ENCODE measurements at regions not wholly inside any gene's neighbourhood (a gene's known extent, or its start where the extent isn't known, plus 50 kb on each side); places are given as distances from the start of the nearest gene placed in this dataset.

GRCh38 chr2:16312771-16313170 lies 352.9 kb downstream of the CYRIA start:
- 24% methylated on average over 2 of the region's 2 CpGs for WGBS (ENCODE audit: low lambda C conversion rate)
- Histone ChIP-seq H3K27ac (ENCODE audit: low read depth in 2 of 2, low read length in 1 of 2) (no peak overlapping the region), H3K4me2 (no peak overlapping the region), H3K36me3 (replicated peaks in 1 of 2; ENCODE audit: control insufficient read depth in 1 of 2, insufficient read depth in 2 of 2, low read length in 1 of 2) (no peaks in the 10 kb centered on the region), H3K9ac (no peak overlapping the region), H3K4me1 (ENCODE audit: control insufficient read depth in 1 of 2, insufficient read depth in 2 of 2, low read depth in 1 of 2, low read length in 1 of 2) (no peaks in the 10 kb centered on the region; a peak in 1 of 4 replicates), H2AFZ (ENCODE audit: low read depth) (no peak overlapping the region), H3K4me3 (ENCODE audit: low read depth in 2 of 2, low read length in 1 of 2) (no peak overlapping the region), H3K27me3 (ENCODE audit: insufficient read depth) (no peaks in the 10 kb centered on the region), H3F3A (replicated peaks; ENCODE audit: insufficient read depth) (no peaks in the 10 kb centered on the region), H4K20me1 (ENCODE audit: insufficient read depth) (no peaks in the 10 kb centered on the region), H3K9me3 (peaks cover 14% of the 10 kb centered on the region; the same call in 1 of the 2 replicates), H3K9me2 (no peaks in the 10 kb centered on the region), H3K79me2 (ENCODE audit: insufficient read depth) (no peaks in the 10 kb centered on the region)
- no peak for TF ChIP-seq TCF12 (IDR thresholded peaks at IDR 0.05)
- TF ChIP-seq MEF2A (IDR thresholded peaks at IDR 0.05; ENCODE audit: borderline replicate concordance, low read depth) = no peak
- TF ChIP-seq RFX5 (IDR thresholded peaks at IDR 0.05; ENCODE audit: low read length) = no peak
- TF ChIP-seq MXI1 (IDR thresholded peaks at IDR 0.05; ENCODE audit: low read depth, low read length) = no peak
- no peak for TF ChIP-seq RAD21 (IDR thresholded peaks at IDR 0.05; ENCODE audit: low read length)
- no peak for TF ChIP-seq RCOR1 (IDR thresholded peaks at IDR 0.05; ENCODE audit: low read length)
- no peak for TF ChIP-seq ELF1 (IDR thresholded peaks at IDR 0.05)
- TF ChIP-seq SIN3A (IDR thresholded peaks at IDR 0.05; ENCODE audit: borderline replicate concordance, low read depth, low read length) = no peak
- no peak for TF ChIP-seq ZBTB33 (IDR thresholded peaks at IDR 0.05; ENCODE audit: borderline replicate concordance, low read depth)
- no peak for TF ChIP-seq TAF1 (IDR thresholded peaks at IDR 0.05; ENCODE audit: borderline replicate concordance, low read depth, low read length)
- POLR2A ChIA-PET = interaction anchor here (1.0 kb wide), 1 partner anchor 11 kb away, joined by 3 read pairs; no protein-coding TSS in a partner anchor
- CTCF ChIA-PET = interaction anchor here (0.6 to 5.3 kb wide), 6 partner anchors 9 to 373 kb away, joined by 3 to 28 read pairs (median 4); partner anchors contain the start of gene MYCN
- no peak for DNase-seq

GRCh38 chr2:16311521-16312440 lies 353.9 kb downstream of the CYRIA start:
- H2AFZ ChIP-seq (ENCODE audit: low read depth) = no peak overlapping the region
- 12% methylated on average over 8 of the region's 8 CpGs for WGBS (ENCODE audit: low lambda C conversion rate)
- CTCF ChIA-PET = interaction anchor here (0.9 to 5.3 kb wide), 7 partner anchors 8 to 372 kb away, joined by 3 to 28 read pairs (median 3); partner anchors contain the start of gene MYCN

More at GRCh38 chr2:16311521-16312440, 353.9 kb downstream of the CYRIA start:
- H4K20me1 ChIP-seq (ENCODE audit: insufficient read depth) = no peaks in the 10 kb centered on the region
- TF ChIP-seq IRF3 (IDR thresholded peaks at IDR 0.05; ENCODE audit: low read depth, low read length) (no peak), EZH2phosphoT487 (IDR thresholded peaks at IDR 0.05; ENCODE audit: borderline replicate concordance, low read depth) (no peak), RXRA (IDR thresholded peaks at IDR 0.05; ENCODE audit: borderline replicate concordance, low read depth) (no peak), GABPA (IDR thresholded peaks at IDR 0.05; ENCODE audit: low read depth) (no peak), TEAD4 (IDR thresholded peaks at IDR 0.05; ENCODE audit: borderline replicate concordance, insufficient read depth) (no peak), YY1 (IDR thresholded peaks at IDR 0.05; ENCODE audit: low read depth) (no peak), PBX3 (IDR thresholded peaks at IDR 0.05) (no peak), RAD21 (IDR thresholded peaks at IDR 0.05; ENCODE audit: low read length) (no peak), POLR2AphosphoS5 (IDR thresholded peaks at IDR 0.05; ENCODE audit: low read depth, low read length) (no peak), RCOR1 (IDR thresholded peaks at IDR 0.05; ENCODE audit: low read length) (no peak)
- no peaks in the 10 kb centered on the region for H3K27me3 ChIP-seq (ENCODE audit: insufficient read depth)
- no peaks in the 10 kb centered on the region for H3K36me3 ChIP-seq (replicated peaks in 1 of 2; ENCODE audit: control insufficient read depth in 1 of 2, insufficient read depth in 2 of 2, low read length in 1 of 2)
- no peak overlapping the region for H3K4me2 ChIP-seq
- no peaks in the 10 kb centered on the region; a peak in 1 of 4 replicates for H3K4me1 ChIP-seq (ENCODE audit: control insufficient read depth in 1 of 2, insufficient read depth in 2 of 2, low read depth in 1 of 2, low read length in 1 of 2)
- H3F3A ChIP-seq (replicated peaks; ENCODE audit: insufficient read depth) = no peaks in the 10 kb centered on the region
- no peak overlapping the region for H3K9ac ChIP-seq
- no peak for DNase-seq
- no peaks in the 10 kb centered on the region for H3K79me2 ChIP-seq (ENCODE audit: insufficient read depth)
- no peak overlapping the region for H3K27ac ChIP-seq (ENCODE audit: low read depth in 2 of 2, low read length in 1 of 2)
- no peak overlapping the region for H3K4me3 ChIP-seq (ENCODE audit: low read depth in 2 of 2, low read length in 1 of 2)
- H3K9me2 ChIP-seq = no peaks in the 10 kb centered on the region
- POLR2A ChIA-PET = interaction anchor here (0.7 to 1.0 kb wide), 2 partner anchors 9 to 10 kb away, joined by 3 read pairs; no protein-coding TSS in a partner anchor
- H3K9me3 ChIP-seq = peaks cover 14% of the 10 kb centered on the region; the same call in 1 of the 2 replicates
